ENCODE measurements at regions not wholly inside any gene's neighbourhood (a gene's known extent, or its start where the extent isn't known, plus 50 kb on each side); places are given as distances from the start of the nearest gene placed in this dataset.

GRCh38 chr3:153396581-153396980, 234.6 kb downstream of the RAP2B start:
- TF ChIP-seq FOSL2 (IDR thresholded peaks at IDR 0.05) = no peak
- TF ChIP-seq FOSL2 (CRISPR knock-in tag; IDR thresholded peaks at IDR 0.05) = no peak
- TF ChIP-seq BHLHE40 (IDR thresholded peaks at IDR 0.05; ENCODE audit: low read depth, low read length) = no peak
- TF ChIP-seq CEBPB (IDR thresholded peaks at IDR 0.05) = no peak
- no peak for TF ChIP-seq RNF2 (IDR thresholded peaks at IDR 0.05; ENCODE audit: borderline replicate concordance, low read depth)
- TF ChIP-seq SMC3 (IDR thresholded peaks at IDR 0.05) = no peak
- TF ChIP-seq CBX2 (IDR thresholded peaks at IDR 0.05; ENCODE audit: borderline replicate concordance, low read depth) = no peak
- TF ChIP-seq, protein P1, sequence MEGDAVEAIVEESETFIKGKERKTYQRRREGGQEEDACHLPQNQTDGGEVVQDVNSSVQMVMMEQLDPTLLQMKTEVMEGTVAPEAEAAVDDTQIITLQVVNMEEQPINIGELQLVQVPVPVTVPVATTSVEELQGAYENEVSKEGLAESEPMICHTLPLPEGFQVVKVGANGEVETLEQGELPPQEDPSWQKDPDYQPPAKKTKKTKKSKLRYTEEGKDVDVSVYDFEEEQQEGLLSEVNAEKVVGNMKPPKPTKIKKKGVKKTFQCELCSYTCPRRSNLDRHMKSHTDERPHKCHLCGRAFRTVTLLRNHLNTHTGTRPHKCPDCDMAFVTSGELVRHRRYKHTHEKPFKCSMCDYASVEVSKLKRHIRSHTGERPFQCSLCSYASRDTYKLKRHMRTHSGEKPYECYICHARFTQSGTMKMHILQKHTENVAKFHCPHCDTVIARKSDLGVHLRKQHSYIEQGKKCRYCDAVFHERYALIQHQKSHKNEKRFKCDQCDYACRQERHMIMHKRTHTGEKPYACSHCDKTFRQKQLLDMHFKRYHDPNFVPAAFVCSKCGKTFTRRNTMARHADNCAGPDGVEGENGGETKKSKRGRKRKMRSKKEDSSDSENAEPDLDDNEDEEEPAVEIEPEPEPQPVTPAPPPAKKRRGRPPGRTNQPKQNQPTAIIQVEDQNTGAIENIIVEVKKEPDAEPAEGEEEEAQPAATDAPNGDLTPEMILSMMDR (IDR thresholded peaks at IDR 0.05) = no peak
- TF ChIP-seq KDM1A (IDR thresholded peaks at IDR 0.05; ENCODE audit: low read depth) = no peak
- TF ChIP-seq MAX (IDR thresholded peaks at IDR 0.05) = no peak
- no peak for TF ChIP-seq ZSCAN20 (CRISPR knock-in tag; IDR thresholded peaks at IDR 0.05)
- TF ChIP-seq CBX8 (IDR thresholded peaks at IDR 0.05) = no peak
- TF ChIP-seq CHD2 (IDR thresholded peaks at IDR 0.05; ENCODE audit: low read length, partially characterized antibody) = no peak

Data from A549 (cell line).